ENCODE measurements at regions not wholly inside any gene's neighbourhood (a gene's known extent, or its start where the extent isn't known, plus 50 kb on each side); places are given as distances from the start of the nearest gene placed in this dataset.

DNA sequence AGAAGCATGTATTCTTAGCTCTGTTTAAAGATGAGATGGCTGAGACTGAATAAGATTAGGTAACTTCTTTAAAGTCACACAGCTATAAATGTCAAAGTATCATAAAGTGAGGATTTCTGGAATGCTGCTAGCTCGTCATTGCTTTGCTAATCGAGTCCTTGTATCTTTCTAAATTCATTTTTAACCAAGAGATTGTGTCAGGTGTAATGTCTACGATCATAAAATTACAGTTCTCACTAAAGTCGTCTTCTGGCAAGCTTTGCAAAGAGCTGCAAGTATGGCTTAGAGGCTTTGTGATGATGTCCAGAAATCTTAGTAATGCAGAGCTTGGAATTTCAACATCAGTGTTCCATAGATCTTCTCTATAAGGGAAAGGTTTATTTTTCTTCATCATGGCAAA, 569.8 kb downstream of the LMO4 start (continued):
- TF ChIP-seq, protein P1, sequence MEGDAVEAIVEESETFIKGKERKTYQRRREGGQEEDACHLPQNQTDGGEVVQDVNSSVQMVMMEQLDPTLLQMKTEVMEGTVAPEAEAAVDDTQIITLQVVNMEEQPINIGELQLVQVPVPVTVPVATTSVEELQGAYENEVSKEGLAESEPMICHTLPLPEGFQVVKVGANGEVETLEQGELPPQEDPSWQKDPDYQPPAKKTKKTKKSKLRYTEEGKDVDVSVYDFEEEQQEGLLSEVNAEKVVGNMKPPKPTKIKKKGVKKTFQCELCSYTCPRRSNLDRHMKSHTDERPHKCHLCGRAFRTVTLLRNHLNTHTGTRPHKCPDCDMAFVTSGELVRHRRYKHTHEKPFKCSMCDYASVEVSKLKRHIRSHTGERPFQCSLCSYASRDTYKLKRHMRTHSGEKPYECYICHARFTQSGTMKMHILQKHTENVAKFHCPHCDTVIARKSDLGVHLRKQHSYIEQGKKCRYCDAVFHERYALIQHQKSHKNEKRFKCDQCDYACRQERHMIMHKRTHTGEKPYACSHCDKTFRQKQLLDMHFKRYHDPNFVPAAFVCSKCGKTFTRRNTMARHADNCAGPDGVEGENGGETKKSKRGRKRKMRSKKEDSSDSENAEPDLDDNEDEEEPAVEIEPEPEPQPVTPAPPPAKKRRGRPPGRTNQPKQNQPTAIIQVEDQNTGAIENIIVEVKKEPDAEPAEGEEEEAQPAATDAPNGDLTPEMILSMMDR (IDR thresholded peaks at IDR 0.05), result no peak

DNA sequence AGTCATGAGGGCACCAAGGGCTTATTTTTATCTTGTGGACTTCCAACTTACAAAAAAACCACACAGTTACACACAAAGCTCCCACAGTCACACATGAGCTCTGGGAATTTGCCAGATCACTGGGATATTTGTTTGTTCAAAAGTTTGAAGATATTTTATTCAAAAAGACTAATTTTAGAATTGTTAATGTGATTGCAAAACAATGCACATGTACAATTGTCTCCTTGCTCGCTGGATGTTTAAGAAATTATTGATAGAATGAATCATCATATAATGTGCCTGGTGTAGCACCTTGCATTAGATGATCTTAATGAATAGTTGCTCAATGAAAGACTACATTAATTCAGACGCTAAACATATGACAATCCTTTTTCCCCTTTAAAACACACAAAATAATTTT, 570.3 kb downstream of the LMO4 start:
- Mint-ChIP-seq H3K4me3 (no peak overlapping the region), H3K27ac (no peak overlapping the region), H3K36me3 (0 out of 2 replicates have a peak, but pooled peaks cover 2% of the 10 kb centered on the region), H3K9me3 (no peaks in the 10 kb centered on the region), H3K27me3 (ENCODE audit: low read depth) (no peaks in the 10 kb centered on the region), H3K4me1 (peaks cover 10% of the 10 kb centered on the region)
- TF ChIP-seq, protein P2, sequence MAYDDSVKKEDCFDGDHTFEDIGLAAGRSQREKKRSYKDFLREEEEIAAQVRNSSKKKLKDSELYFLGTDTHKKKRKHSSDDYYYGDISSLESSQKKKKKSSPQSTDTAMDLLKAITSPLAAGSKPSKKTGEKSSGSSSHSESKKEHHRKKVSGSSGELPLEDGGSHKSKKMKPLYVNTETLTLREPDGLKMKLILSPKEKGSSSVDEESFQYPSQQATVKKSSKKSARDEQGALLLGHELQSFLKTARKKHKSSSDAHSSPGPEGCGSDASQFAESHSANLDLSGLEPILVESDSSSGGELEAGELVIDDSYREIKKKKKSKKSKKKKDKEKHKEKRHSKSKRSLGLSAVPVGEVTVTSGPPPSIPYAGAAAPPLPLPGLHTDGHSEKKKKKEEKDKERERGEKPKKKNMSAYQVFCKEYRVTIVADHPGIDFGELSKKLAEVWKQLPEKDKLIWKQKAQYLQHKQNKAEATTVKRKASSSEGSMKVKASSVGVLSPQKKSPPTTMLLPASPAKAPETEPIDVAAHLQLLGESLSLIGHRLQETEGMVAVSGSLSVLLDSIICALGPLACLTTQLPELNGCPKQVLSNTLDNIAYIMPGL (CRISPR knock-in tag; IDR thresholded peaks at IDR 0.05), result no peak
- ChIA-PET CTCF (no interaction called here), POLR2A (interaction anchor here (0.5 kb wide), 1 partner anchor 143 kb away, joined by 3 read pairs; no protein-coding TSS in a partner anchor)
- ATAC-seq (no peak), DNase-seq (ENCODE audit: low spot score) (no peak)

DNA sequence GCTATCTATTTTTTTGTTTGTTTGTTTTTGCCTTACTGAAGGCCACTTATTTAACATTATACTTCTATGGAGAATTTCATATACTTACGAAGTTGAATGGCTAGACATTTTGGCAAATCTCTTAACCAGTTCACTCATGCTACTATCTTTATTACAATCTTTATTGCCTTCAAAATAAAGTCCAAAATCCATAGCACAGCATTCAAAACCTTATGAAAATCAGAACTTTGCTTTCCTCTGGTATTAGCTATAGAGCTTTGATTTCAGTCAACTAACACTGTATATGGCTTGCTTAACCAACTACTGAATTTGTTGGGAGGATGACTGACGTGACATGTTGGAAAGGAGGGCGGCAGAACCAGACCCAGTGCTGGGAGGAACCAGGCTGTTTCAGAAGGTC, 571.1 kb downstream of the LMO4 start:
- H3K36me3 Mint-ChIP-seq, result 0 out of 2 replicates have a peak, but pooled peaks cover 2% of the 10 kb centered on the region
- H3K27ac Mint-ChIP-seq, result no peak overlapping the region
- no peaks in the 10 kb centered on the region for H3K9me3 Mint-ChIP-seq
- CTCF ChIA-PET, result interaction anchor here (2.7 kb wide), 1 partner anchor 54 kb away, joined by 7 read pairs; no protein-coding TSS in a partner anchor
- no peak for TF ChIP-seq GABPB1 (CRISPR knock-in tag; IDR thresholded peaks at IDR 0.05)
- ATAC-seq (no peak), DNase-seq (ENCODE audit: low spot score) (no peak)
- H3K4me3 Mint-ChIP-seq, result no peak overlapping the region
- peaks cover 9% of the 10 kb centered on the region for H3K4me1 Mint-ChIP-seq
- H3K27me3 Mint-ChIP-seq (ENCODE audit: low read depth), result no peaks in the 10 kb centered on the region
- POLR2A ChIA-PET, result no interaction called here

DNA sequence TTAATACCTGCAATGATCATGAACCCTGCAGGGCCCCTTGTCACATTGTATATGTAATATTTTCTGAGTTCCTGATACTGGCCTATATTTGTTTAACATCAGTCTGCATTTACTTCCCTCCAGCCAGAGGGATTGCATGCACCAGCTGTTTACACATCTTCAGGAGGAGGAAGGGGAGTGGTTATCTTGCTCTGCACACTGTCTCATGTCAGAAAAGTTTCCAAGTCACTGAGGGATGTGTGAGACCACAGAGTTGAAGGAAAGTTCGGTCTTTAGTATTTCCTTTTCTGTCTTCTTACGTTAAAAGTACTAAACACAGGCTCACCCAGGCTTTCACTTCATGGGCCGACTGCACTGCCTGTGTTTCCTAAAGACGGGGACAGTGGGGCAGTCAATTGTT, 574.1 kb downstream of the LMO4 start:
- Mint-ChIP-seq H3K27ac (no peak overlapping the region), H3K4me3 (no peak overlapping the region), H3K27me3 (ENCODE audit: low read depth) (no peaks in the 10 kb centered on the region), H3K9me3 (no peaks in the 10 kb centered on the region), H3K36me3 (no peaks in the 10 kb centered on the region), H3K4me1 (peaks cover 9% of the 10 kb centered on the region)
- ChIA-PET CTCF (no interaction called here), POLR2A (no interaction called here)
- ATAC-seq (no peak), DNase-seq (ENCODE audit: low spot score) (no peak)
- no peak for TF ChIP-seq SP1 (CRISPR knock-in tag; conservative IDR thresholded peaks at IDR 0.05)
- TF ChIP-seq, protein P3, sequence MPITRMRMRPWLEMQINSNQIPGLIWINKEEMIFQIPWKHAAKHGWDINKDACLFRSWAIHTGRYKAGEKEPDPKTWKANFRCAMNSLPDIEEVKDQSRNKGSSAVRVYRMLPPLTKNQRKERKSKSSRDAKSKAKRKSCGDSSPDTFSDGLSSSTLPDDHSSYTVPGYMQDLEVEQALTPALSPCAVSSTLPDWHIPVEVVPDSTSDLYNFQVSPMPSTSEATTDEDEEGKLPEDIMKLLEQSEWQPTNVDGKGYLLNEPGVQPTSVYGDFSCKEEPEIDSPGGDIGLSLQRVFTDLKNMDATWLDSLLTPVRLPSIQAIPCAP (CRISPR knock-in tag; IDR thresholded peaks at IDR 0.05), result no peak
- no peak for TF ChIP-seq RORB (CRISPR knock-in tag; IDR thresholded peaks at IDR 0.05)
- TF ChIP-seq NR2C2 (CRISPR knock-in tag; IDR thresholded peaks at IDR 0.05), result no peak
- TF ChIP-seq, protein P4, sequence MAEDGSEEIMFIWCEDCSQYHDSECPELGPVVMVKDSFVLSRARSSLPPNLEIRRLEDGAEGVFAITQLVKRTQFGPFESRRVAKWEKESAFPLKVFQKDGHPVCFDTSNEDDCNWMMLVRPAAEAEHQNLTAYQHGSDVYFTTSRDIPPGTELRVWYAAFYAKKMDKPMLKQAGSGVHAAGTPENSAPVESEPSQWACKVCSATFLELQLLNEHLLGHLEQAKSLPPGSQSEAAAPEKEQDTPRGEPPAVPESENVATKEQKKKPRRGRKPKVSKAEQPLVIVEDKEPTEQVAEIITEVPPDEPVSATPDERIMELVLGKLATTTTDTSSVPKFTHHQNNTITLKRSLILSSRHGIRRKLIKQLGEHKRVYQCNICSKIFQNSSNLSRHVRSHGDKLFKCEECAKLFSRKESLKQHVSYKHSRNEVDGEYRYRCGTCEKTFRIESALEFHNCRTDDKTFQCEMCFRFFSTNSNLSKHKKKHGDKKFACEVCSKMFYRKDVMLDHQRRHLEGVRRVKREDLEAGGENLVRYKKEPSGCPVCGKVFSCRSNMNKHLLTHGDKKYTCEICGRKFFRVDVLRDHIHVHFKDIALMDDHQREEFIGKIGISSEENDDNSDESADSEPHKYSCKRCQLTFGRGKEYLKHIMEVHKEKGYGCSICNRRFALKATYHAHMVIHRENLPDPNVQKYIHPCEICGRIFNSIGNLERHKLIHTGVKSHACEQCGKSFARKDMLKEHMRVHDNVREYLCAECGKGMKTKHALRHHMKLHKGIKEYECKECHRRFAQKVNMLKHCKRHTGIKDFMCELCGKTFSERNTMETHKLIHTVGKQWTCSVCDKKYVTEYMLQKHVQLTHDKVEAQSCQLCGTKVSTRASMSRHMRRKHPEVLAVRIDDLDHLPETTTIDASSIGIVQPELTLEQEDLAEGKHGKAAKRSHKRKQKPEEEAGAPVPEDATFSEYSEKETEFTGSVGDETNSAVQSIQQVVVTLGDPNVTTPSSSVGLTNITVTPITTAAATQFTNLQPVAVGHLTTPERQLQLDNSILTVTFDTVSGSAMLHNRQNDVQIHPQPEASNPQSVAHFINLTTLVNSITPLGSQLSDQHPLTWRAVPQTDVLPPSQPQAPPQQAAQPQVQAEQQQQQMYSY (CRISPR knock-in tag; IDR thresholded peaks at IDR 0.05), result no peak
- no peak for TF ChIP-seq SOX15 (CRISPR knock-in tag; IDR thresholded peaks at IDR 0.05)
- TF ChIP-seq, protein P5, sequence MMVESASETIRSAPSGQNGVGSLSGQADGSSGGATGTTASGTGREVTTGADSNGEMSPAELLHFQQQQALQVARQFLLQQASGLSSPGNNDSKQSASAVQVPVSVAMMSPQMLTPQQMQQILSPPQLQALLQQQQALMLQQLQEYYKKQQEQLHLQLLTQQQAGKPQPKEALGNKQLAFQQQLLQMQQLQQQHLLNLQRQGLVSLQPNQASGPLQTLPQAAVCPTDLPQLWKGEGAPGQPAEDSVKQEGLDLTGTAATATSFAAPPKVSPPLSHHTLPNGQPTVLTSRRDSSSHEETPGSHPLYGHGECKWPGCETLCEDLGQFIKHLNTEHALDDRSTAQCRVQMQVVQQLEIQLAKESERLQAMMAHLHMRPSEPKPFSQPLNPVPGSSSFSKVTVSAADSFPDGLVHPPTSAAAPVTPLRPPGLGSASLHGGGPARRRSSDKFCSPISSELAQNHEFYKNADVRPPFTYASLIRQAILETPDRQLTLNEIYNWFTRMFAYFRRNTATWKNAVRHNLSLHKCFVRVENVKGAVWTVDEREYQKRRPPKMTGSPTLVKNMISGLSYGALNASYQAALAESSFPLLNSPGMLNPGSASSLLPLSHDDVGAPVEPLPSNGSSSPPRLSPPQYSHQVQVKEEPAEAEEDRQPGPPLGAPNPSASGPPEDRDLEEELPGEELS (CRISPR knock-in tag; IDR thresholded peaks at IDR 0.05), result no peak
- TF ChIP-seq, protein P6, sequence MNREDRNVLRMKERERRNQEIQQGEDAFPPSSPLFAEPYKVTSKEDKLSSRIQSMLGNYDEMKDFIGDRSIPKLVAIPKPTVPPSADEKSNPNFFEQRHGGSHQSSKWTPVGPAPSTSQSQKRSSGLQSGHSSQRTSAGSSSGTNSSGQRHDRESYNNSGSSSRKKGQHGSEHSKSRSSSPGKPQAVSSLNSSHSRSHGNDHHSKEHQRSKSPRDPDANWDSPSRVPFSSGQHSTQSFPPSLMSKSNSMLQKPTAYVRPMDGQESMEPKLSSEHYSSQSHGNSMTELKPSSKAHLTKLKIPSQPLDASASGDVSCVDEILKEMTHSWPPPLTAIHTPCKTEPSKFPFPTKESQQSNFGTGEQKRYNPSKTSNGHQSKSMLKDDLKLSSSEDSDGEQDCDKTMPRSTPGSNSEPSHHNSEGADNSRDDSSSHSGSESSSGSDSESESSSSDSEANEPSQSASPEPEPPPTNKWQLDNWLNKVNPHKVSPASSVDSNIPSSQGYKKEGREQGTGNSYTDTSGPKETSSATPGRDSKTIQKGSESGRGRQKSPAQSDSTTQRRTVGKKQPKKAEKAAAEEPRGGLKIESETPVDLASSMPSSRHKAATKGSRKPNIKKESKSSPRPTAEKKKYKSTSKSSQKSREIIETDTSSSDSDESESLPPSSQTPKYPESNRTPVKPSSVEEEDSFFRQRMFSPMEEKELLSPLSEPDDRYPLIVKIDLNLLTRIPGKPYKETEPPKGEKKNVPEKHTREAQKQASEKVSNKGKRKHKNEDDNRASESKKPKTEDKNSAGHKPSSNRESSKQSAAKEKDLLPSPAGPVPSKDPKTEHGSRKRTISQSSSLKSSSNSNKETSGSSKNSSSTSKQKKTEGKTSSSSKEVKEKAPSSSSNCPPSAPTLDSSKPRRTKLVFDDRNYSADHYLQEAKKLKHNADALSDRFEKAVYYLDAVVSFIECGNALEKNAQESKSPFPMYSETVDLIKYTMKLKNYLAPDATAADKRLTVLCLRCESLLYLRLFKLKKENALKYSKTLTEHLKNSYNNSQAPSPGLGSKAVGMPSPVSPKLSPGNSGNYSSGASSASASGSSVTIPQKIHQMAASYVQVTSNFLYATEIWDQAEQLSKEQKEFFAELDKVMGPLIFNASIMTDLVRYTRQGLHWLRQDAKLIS (CRISPR knock-in tag; IDR thresholded peaks at IDR 0.05; ENCODE audit: borderline replicate concordance), result no peak
- no peak for TF ChIP-seq EMX1 (CRISPR knock-in tag; IDR thresholded peaks at IDR 0.05)
- TF ChIP-seq, protein P7, sequence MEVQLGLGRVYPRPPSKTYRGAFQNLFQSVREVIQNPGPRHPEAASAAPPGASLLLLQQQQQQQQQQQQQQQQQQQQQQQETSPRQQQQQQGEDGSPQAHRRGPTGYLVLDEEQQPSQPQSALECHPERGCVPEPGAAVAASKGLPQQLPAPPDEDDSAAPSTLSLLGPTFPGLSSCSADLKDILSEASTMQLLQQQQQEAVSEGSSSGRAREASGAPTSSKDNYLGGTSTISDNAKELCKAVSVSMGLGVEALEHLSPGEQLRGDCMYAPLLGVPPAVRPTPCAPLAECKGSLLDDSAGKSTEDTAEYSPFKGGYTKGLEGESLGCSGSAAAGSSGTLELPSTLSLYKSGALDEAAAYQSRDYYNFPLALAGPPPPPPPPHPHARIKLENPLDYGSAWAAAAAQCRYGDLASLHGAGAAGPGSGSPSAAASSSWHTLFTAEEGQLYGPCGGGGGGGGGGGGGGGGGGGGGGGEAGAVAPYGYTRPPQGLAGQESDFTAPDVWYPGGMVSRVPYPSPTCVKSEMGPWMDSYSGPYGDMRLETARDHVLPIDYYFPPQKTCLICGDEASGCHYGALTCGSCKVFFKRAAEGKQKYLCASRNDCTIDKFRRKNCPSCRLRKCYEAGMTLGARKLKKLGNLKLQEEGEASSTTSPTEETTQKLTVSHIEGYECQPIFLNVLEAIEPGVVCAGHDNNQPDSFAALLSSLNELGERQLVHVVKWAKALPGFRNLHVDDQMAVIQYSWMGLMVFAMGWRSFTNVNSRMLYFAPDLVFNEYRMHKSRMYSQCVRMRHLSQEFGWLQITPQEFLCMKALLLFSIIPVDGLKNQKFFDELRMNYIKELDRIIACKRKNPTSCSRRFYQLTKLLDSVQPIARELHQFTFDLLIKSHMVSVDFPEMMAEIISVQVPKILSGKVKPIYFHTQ (CRISPR knock-in tag; IDR thresholded peaks at IDR 0.05), result no peak
